Liver (tissue), 8 donors: ENCODE measurements at regions not wholly inside any gene's neighbourhood (a gene's known extent, or its start where the extent isn't known, plus 50 kb on each side); places are given as distances from the start of the nearest gene placed in this dataset.

Experiments
- DNase-seq: peaks from one replicate; pipeline ENCODE4 v3.0.0-alpha.2; 2017; ENCODE audit warnings: low spot score
- H3K27ac ChIP-seq, 2 donors: one replicate each; pipeline ENCODE4 v1.7.0; 2013; ENCODE audit warnings: inconsistent platforms in 2 of 2, low read length in 2 of 2, control low read depth in 1 of 2, low read depth in 1 of 2, mild to moderate bottlenecking in 1 of 2
- H3K27me3 ChIP-seq, 4 donors: one replicate each; pipeline versions ENCODE4 v1.6.1 to v1.7.0; 2013; ENCODE audit warnings: low read length in 3 of 4, inconsistent platforms in 1 of 4, mild to moderate bottlenecking in 1 of 4, moderate library complexity in 1 of 4; ENCODE audit not compliant: control insufficient read depth in 4 of 4, insufficient read depth in 4 of 4
- H3K36me3 ChIP-seq, 4 donors: one replicate each; pipeline versions ENCODE4 v1.6.1 to v1.7.0; 2013; ENCODE audit warnings: low read length in 3 of 4, mild to moderate bottlenecking in 3 of 4, low read depth in 1 of 4, moderate library complexity in 1 of 4; ENCODE audit not compliant: control insufficient read depth in 4 of 4, insufficient read depth in 3 of 4
- H3K4me1 ChIP-seq, 4 donors: one replicate each; pipeline versions ENCODE4 v1.6.1 to v1.7.0; 2013; ENCODE audit warnings: low read length in 3 of 4, mild to moderate bottlenecking in 3 of 4, moderate library complexity in 1 of 4; ENCODE audit not compliant: control insufficient read depth in 4 of 4, insufficient read depth in 4 of 4
- H3K4me3 ChIP-seq, 3 donors: one replicate each; pipeline versions ENCODE4 v1.6.1 to v1.7.0; 2013; ENCODE audit warnings: low read length in 3 of 3, control low read depth in 1 of 3, low read depth in 1 of 3, mild to moderate bottlenecking in 1 of 3
- H3K9ac ChIP-seq, 2 donors: one replicate each; pipeline ENCODE4 v1.7.0; 2013; ENCODE audit warnings: low read length in 2 of 2, mild to moderate bottlenecking in 2 of 2, moderate library complexity in 2 of 2, control low read depth in 1 of 2, low read depth in 1 of 2
- H3K9me3 ChIP-seq, 4 donors: one replicate each; pipeline versions ENCODE4 v1.6.1 to v1.7.0; 2013; ENCODE audit warnings: low read length in 3 of 4; ENCODE audit not compliant: control insufficient read depth in 4 of 4
- CTCF ChIP-seq: fragments of 150-350 bp; IDR thresholded peaks from 2 replicates; pipeline ENCODE4 v1.5.1; 2017; ENCODE audit warnings: improper control_type of control experiment, low read depth, low read length; ENCODE audit not compliant: missing input control
- EGR1 ChIP-seq, 2 donors: IDR thresholded peaks; 2 replicates each; pipeline ENCODE4 v1.6.1; 2016 to 2018; ENCODE audit warnings: antibody characterized with exemption in 2 of 2, low read depth in 2 of 2
- FOXA1 ChIP-seq: IDR thresholded peaks from 2 replicates; pipeline ENCODE4 v1.6.1; 2016; ENCODE audit warnings: antibody characterized with exemption
- FOXA2 ChIP-seq: IDR thresholded peaks from 2 replicates; pipeline ENCODE4 v1.6.1; 2016; ENCODE audit warnings: antibody characterized with exemption
- GABPA ChIP-seq, 2 donors: IDR thresholded peaks in 1 of 2; conservative IDR thresholded peaks in 1 of 2; 2 replicates each; pipeline ENCODE4 v1.6.1; 2016; ENCODE audit warnings: antibody characterized with exemption in 2 of 2, mild to moderate bottlenecking in 1 of 2, moderate library complexity in 1 of 2
- HNF4A ChIP-seq, 2 donors: conservative IDR thresholded peaks; 2 replicates each; pipeline ENCODE4 v1.6.1; 2016; ENCODE audit warnings: antibody characterized with exemption in 2 of 2, mild to moderate bottlenecking in 2 of 2
- HNF4G ChIP-seq: IDR thresholded peaks from 2 replicates; pipeline ENCODE4 v1.6.1; 2016; ENCODE audit warnings: antibody characterized with exemption
- JUND ChIP-seq, 2 donors: IDR thresholded peaks; 2 replicates each; pipeline ENCODE4 v1.6.1; 2016; ENCODE audit warnings: antibody characterized with exemption in 2 of 2
- NR2F2 ChIP-seq: IDR thresholded peaks from 2 replicates; pipeline ENCODE4 v1.6.1; 2016; ENCODE audit warnings: antibody characterized with exemption
- RAD21 ChIP-seq, 2 donors: IDR thresholded peaks; 2 replicates each; pipeline ENCODE4 v1.6.1; 2016; ENCODE audit warnings: antibody characterized with exemption in 2 of 2, mild to moderate bottlenecking in 2 of 2
- REST ChIP-seq: IDR thresholded peaks from 2 replicates; pipeline ENCODE4 v1.6.1; 2016; ENCODE audit warnings: antibody characterized with exemption, mild to moderate bottlenecking
- RXRA ChIP-seq, 2 donors: IDR thresholded peaks; 2 replicates each; pipeline ENCODE4 v1.6.1; 2017 to 2018; ENCODE audit warnings: antibody characterized with exemption in 2 of 2, mild to moderate bottlenecking in 1 of 2
- SP1 ChIP-seq: IDR thresholded peaks from 2 replicates; pipeline ENCODE4 v1.6.1; 2018; ENCODE audit warnings: antibody characterized with exemption, mild to moderate bottlenecking
- TAF1 ChIP-seq: conservative IDR thresholded peaks from 2 replicates; pipeline ENCODE4 v1.6.1; 2016; ENCODE audit warnings: antibody characterized with exemption, mild to moderate bottlenecking
- YY1 ChIP-seq: IDR thresholded peaks from 2 replicates; pipeline ENCODE4 v1.6.1; 2016; ENCODE audit warnings: antibody characterized with exemption, mild to moderate bottlenecking
- ZBTB33 ChIP-seq: IDR thresholded peaks from 2 replicates; pipeline ENCODE4 v1.6.1; 2016; ENCODE audit warnings: antibody characterized with exemption
- WGBS: extraction: QIAGEN DNeasy Blood & Tissue Kit; methylation state at CpG from one replicate; pipeline ENCODE4 v1.1.7; 2013; 5-methylcytosine and 5-hydroxymethylcytosine counted together
- TF ChIP-seq, protein P1 (sequence below): IDR thresholded peaks from 2 replicates; pipeline ENCODE4 v1.6.1; 2016; ENCODE audit warnings: antibody characterized with exemption
- donor health status: healthy.
- donor health status: healthy.
- donor health status: healthy.
- donor health status: healthy.
- donor health status: healthy.

DNA sequence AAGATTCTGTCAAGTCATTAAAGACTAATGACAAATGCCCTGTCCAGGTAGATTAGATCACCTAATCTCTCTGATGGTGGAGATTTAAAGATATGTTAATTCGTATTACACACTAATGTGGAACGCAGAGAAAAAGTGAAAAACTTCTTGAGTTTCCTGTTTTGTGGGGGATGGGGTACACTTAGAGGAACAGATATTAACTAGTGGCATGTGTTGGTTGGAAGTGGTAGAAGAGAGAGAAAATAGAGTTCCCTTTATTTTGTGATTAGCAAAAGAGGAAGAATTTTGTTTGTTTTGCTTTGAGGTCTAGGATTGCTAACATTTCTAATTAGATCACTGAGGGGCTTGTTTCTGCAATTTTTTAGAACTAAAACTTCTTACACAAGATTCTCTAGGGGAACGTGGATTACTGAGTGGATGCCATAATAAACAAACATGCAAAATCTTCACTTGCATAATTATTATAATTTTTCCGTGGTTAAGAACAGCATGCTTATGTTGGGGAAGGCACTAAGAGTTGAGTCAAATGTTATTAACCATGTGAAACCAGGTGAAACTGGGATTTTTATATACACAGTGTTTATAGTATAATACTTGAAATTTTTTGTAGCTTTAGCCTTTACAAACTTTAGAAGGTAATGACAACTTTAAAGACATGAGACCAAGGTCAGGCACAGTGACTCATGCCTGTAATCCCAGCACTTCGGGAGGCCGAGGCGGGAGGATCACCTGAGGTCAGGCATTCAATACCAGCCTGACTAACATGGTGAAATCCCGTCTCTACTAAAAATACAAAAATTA is 97.4 kb upstream of the STK17B start:
- Histone ChIP-seq H3K9me3 (no peaks in the 10 kb centered on the region), H3K4me3 (no peak overlapping the region), H3K27me3 (no peaks in the 10 kb centered on the region), H3K36me3 (no peaks in the 10 kb centered on the region), H3K4me1 (no peaks in the 10 kb centered on the region), H3K9ac (peak overlapping the region in 1 of 2 donors; percentile 49), H3K27ac (peak overlapping the region in 1 of 2 donors; percentile 5)
- 71% methylated on average over 8 of the region's 8 CpGs for WGBS
- TF ChIP-seq RAD21 (IDR thresholded peaks at IDR 0.05), result no peak
- TF ChIP-seq TAF1, result no peak
- no peak for TF ChIP-seq NR2F2
- TF ChIP-seq JUND (IDR thresholded peaks at IDR 0.05), result no peak
- no peak for TF ChIP-seq FOXA2
- no peak for TF ChIP-seq GABPA (IDR thresholded peaks at IDR 0.05 in 1 of 2, conservative IDR thresholded peaks at IDR 0.05 in 1 of 2)
- no peak for TF ChIP-seq HNF4G
- no peak for TF ChIP-seq REST
- no peak for TF ChIP-seq RXRA (IDR thresholded peaks at IDR 0.05)
- TF ChIP-seq HNF4A (conservative IDR thresholded peaks at IDR 0.05), result no peak
- TF ChIP-seq, protein P1, sequence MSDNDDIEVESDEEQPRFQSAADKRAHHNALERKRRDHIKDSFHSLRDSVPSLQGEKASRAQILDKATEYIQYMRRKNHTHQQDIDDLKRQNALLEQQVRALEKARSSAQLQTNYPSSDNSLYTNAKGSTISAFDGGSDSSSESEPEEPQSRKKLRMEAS, result no peak
- no peak for TF ChIP-seq FOXA1
- TF ChIP-seq CTCF, result no peak
- no peak for TF ChIP-seq YY1
- TF ChIP-seq ZBTB33, result no peak
- TF ChIP-seq SP1, result no peak
- no peak for DNase-seq

- no peak for DNase-seq
- no peaks in the 10 kb centered on the region for H3K4me1 ChIP-seq
- 89% methylated on average over 3 of the region's 3 CpGs for WGBS
- no peak for TF ChIP-seq YY1
- no peak for TF ChIP-seq CTCF
- no peak for TF ChIP-seq RXRA (IDR thresholded peaks at IDR 0.05)
- TF ChIP-seq REST, result no peak
- TF ChIP-seq FOXA2, result no peak
- TF ChIP-seq TAF1, result no peak
- no peak for TF ChIP-seq SP1
- TF ChIP-seq GABPA (IDR thresholded peaks at IDR 0.05 in 1 of 2, conservative IDR thresholded peaks at IDR 0.05 in 1 of 2), result no peak
- no peak for TF ChIP-seq HNF4G
- TF ChIP-seq, protein P1, result no peak
- TF ChIP-seq EGR1 (IDR thresholded peaks at IDR 0.05; ENCODE audit: low read depth in 2 of 2), result no peak
- no peak for TF ChIP-seq RAD21 (IDR thresholded peaks at IDR 0.05)
Measured at GRCh38 chr2:196271795-196272194, 100.4 kb upstream of the STK17B start.

More at GRCh38 chr2:196271795-196272194, 100.4 kb upstream of the STK17B start:
- no peaks in the 10 kb centered on the region for H3K36me3 ChIP-seq
- H3K9me3 ChIP-seq, result no peaks in the 10 kb centered on the region
- no peak overlapping the region for H3K27ac ChIP-seq
- no peak overlapping the region for H3K4me3 ChIP-seq
- H3K27me3 ChIP-seq, result no peaks in the 10 kb centered on the region
- H3K9ac ChIP-seq, result no peak overlapping the region
